Mesenchymal stem cell (in vitro differentiated cells and primary cell): ENCODE measurements at regions not wholly inside any gene's neighbourhood (a gene's known extent, or its start where the extent isn't known, plus 50 kb on each side); places are given as distances from the start of the nearest gene placed in this dataset.

ENCODE experiments used
- DNase-seq: peaks from one replicate; pipeline ENCODE4 v3.0.0-alpha.2; 2013
- H2AFZ ChIP-seq: one replicate; pipeline ENCODE4 v1.6.1; 2013; ENCODE audit warnings: low read depth, mild to moderate bottlenecking, control low read depth, inconsistent platforms, low read length, moderate library complexity
- H2AK5ac ChIP-seq: 2 replicates; pipeline ENCODE4 v1.6.1; 2013; ENCODE audit warnings: low read length, moderate library complexity, mild to moderate bottlenecking, inconsistent platforms; ENCODE audit not compliant: severe bottlenecking
- H2BK120ac ChIP-seq: one replicate; pipeline ENCODE4 v1.6.1; 2013; ENCODE audit warnings: low read depth, mild to moderate bottlenecking, inconsistent platforms, low read length, moderate library complexity
- H2BK12ac ChIP-seq, 2 experiments: one replicate each; pipeline ENCODE4 v1.6.1; 2013; ENCODE audit warnings: inconsistent platforms in 2 of 2, low read length in 2 of 2, mild to moderate bottlenecking in 2 of 2, moderate library complexity in 2 of 2, control low read depth in 1 of 2
- H2BK15ac ChIP-seq: one replicate; pipeline ENCODE4 v1.6.1; 2013; ENCODE audit warnings: mild to moderate bottlenecking, low read depth, inconsistent platforms; ENCODE audit not compliant: poor library complexity, severe bottlenecking
- H2BK5ac ChIP-seq: 2 replicates; pipeline ENCODE4 v1.6.1; 2013; ENCODE audit warnings: low read depth, mild to moderate bottlenecking, low read length, control low read depth, inconsistent platforms; ENCODE audit not compliant: poor library complexity, severe bottlenecking
- H3K14ac ChIP-seq, 2 experiments: one replicate each; pipeline ENCODE4 v1.6.1; 2013; ENCODE audit warnings: inconsistent platforms in 2 of 2, low read length in 2 of 2, control low read depth in 1 of 2, mild to moderate bottlenecking in 1 of 2, moderate library complexity in 1 of 2
- H3K18ac ChIP-seq, 2 experiments: one replicate each; pipeline ENCODE4 v1.6.1; 2013; ENCODE audit warnings: inconsistent platforms in 2 of 2, low read length in 2 of 2, control low read depth in 1 of 2, low read depth in 1 of 2, mild to moderate bottlenecking in 1 of 2
- H3K23ac ChIP-seq, 2 experiments: one replicate each; pipeline ENCODE4 v1.6.1; 2013; ENCODE audit warnings: inconsistent platforms in 2 of 2, low read length in 2 of 2, mild to moderate bottlenecking in 2 of 2, moderate library complexity in 2 of 2, control low read depth in 1 of 2
- H3K27ac ChIP-seq: 2 replicates; pipeline ENCODE4 v1.5.1; 2013; ENCODE audit warnings: mild to moderate bottlenecking, moderate library complexity, low read length, control low read depth, inconsistent platforms; ENCODE audit not compliant: poor library complexity, severe bottlenecking
- H3K27me3 ChIP-seq, 2 experiments: 2 replicates each; pipeline versions ENCODE4 v1.6.1 to v1.7.0; 2013; ENCODE audit warnings: low read length in 2 of 2, mild to moderate bottlenecking in 2 of 2, moderate library complexity in 2 of 2, control low read depth in 1 of 2, inconsistent platforms in 1 of 2; ENCODE audit not compliant: control insufficient read depth in 1 of 2, insufficient read depth in 1 of 2
- H3K36me3 ChIP-seq, 2 experiments: 2 replicates each; pipeline versions ENCODE4 v1.6.1 to v1.7.0; 2013; ENCODE audit warnings: low read length in 2 of 2, control low read depth in 1 of 2, inconsistent platforms in 1 of 2, low read depth in 1 of 2, mild to moderate bottlenecking in 1 of 2; ENCODE audit not compliant: insufficient read depth in 2 of 2, control insufficient read depth in 1 of 2
- H3K4ac ChIP-seq, 2 experiments: one replicate each; pipeline ENCODE4 v1.6.1; 2013; ENCODE audit warnings: inconsistent platforms in 2 of 2, low read length in 2 of 2, mild to moderate bottlenecking in 2 of 2, moderate library complexity in 2 of 2, control low read depth in 1 of 2, low read depth in 1 of 2
- H3K4me1 ChIP-seq: 2 replicates; pipeline ENCODE4 v1.6.1; 2013; ENCODE audit warnings: low read depth, low read length, control low read depth; ENCODE audit not compliant: control insufficient read depth, insufficient read depth
- H3K4me2 ChIP-seq: 2 replicates; pipeline ENCODE4 v1.6.1; 2013; ENCODE audit warnings: low read length, mild to moderate bottlenecking, inconsistent platforms; ENCODE audit not compliant: poor library complexity, severe bottlenecking
- H3K4me3 ChIP-seq, 2 experiments: 2 replicates each; pipeline versions ENCODE4 v1.5.1 to v1.7.0; 2013; ENCODE audit warnings: low read length in 2 of 2, mild to moderate bottlenecking in 2 of 2, control low read depth in 1 of 2, low read depth in 1 of 2; ENCODE audit not compliant: insufficient read depth in 1 of 2
- H3K79me1 ChIP-seq: replicated peaks from 2 replicates; pipeline ENCODE4 v1.6.1; 2013; ENCODE audit warnings: mild to moderate bottlenecking, control low read depth, low read length, inconsistent platforms; ENCODE audit not compliant: poor library complexity, severe bottlenecking
- H3K9ac ChIP-seq: 2 replicates; pipeline ENCODE4 v1.7.0; 2013; ENCODE audit warnings: mild to moderate bottlenecking, low read length, moderate library complexity
- H3K9me3 ChIP-seq: 2 replicates; pipeline ENCODE4 v1.7.0; 2013; ENCODE audit warnings: mild to moderate bottlenecking, low read length; ENCODE audit not compliant: control insufficient read depth
- H4K8ac ChIP-seq: one replicate; pipeline ENCODE4 v1.6.1; 2013; ENCODE audit warnings: inconsistent platforms, mild to moderate bottlenecking, low read length, moderate library complexity
- H4K91ac ChIP-seq: one replicate; pipeline ENCODE4 v1.6.1; 2013; ENCODE audit warnings: mild to moderate bottlenecking, low read length, inconsistent platforms
- WGBS: methylation state at CpG from one replicate; pipeline ENCODE4 v1.1.7; 2013; ENCODE audit warnings: mixed read lengths; 5-methylcytosine and 5-hydroxymethylcytosine counted together

DNA sequence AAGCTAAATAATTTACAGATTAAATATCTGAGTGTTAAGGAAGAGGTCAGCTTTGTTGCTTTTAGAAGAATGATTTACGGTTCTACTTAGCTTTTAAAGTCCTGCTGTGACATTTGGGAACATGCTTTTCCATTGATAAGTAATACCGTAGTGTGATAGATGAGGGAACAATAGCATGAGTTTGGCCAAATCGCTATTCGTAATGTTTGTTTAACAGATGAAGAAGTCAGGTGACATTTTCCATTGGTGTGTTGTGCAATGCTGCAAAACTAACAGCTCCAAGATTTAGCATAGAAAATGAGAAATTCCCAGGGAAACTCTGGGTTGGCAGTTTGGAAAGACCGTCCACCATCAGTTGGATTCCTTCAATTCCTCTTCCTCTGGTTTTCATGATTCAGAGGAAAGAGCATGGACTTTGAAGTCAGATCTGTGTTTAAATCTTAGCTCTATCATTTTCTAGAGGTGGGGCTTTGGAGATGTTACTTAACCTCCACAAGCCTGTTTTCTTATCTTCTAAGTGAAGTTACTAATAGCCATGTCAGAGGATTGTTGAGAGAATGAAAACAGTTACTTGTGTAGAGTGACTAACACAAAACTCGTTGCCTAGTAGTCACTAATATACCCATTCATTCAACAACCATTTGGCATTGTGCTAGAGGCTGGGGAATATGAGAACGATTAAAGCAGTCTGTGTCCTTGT is 140.4 kb upstream of the BMPER start:
- Histone ChIP-seq H3K27me3 (no peaks in the 10 kb centered on the region), H3K9me3 (no peaks in the 10 kb centered on the region), H3K4me1 (no peaks in the 10 kb centered on the region), H2AK5ac (no peak overlapping the region), H2BK5ac (no peak overlapping the region), H2BK15ac (no peak overlapping the region), H3K4me2 (no peak overlapping the region), H2BK12ac (no peak overlapping the region), H3K23ac (no peak overlapping the region), H2AFZ (no peak overlapping the region), H3K4ac (no peak overlapping the region), H4K8ac (no peak overlapping the region), H3K27ac (no peak overlapping the region), H3K9ac (peak overlapping the region; percentile 46), H3K36me3 (no peaks in the 10 kb centered on the region), H3K18ac (no peak overlapping the region), H3K4me3 (peak overlapping the region in 1 of 2 experiments; percentile 10), H3K79me1 (no peaks in the 10 kb centered on the region), H2BK120ac (no peak overlapping the region), H3K14ac (no peak overlapping the region), H4K91ac (no peak overlapping the region)
- WGBS, result 36% methylated on average over 4 of the region's 7 CpGs
- peak; percentile 75 for DNase-seq

DNA sequence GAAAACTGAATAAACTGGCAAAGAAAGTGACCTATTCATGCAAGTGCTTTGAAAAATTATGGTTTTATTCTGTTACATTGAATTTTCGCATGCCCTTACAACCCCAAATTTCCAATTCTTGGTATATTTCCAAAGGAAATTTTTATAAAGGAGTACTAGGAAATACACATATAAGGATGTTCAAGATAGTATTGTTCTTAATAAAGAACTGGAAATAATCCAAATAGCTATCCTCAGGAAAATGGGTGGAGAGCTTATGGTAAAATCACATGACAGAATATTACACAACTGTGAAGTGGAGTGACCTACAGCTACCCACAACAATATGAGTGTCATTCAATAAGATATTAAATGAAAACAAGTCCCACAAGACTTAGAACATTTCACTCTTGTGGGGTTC is 138.9 kb upstream of the BMPER start:
- no peaks in the 10 kb centered on the region for H3K9me3 ChIP-seq
- no peak overlapping the region for H2BK5ac ChIP-seq
- no peak overlapping the region for H3K23ac ChIP-seq
- no peak overlapping the region for H4K8ac ChIP-seq
- no peak overlapping the region for H3K27ac ChIP-seq
- H3K79me1 ChIP-seq, result no peaks in the 10 kb centered on the region
- H2AFZ ChIP-seq, result no peak overlapping the region
- H3K4me2 ChIP-seq, result no peak overlapping the region
- no peak for DNase-seq
- H3K4me3 ChIP-seq, result no peak overlapping the region
- H3K9ac ChIP-seq, result peak overlapping the region; percentile 64
- no peak overlapping the region for H2AK5ac ChIP-seq
- no peak overlapping the region for H3K14ac ChIP-seq
- H4K91ac ChIP-seq, result no peak overlapping the region
- no peak overlapping the region for H2BK12ac ChIP-seq
- no peaks in the 10 kb centered on the region for H3K36me3 ChIP-seq
- H3K27me3 ChIP-seq, result no peaks in the 10 kb centered on the region
- H2BK15ac ChIP-seq, result no peak overlapping the region
- H3K4ac ChIP-seq, result no peak overlapping the region
- no peaks in the 10 kb centered on the region for H3K4me1 ChIP-seq
- WGBS, result no CpG with 5 or more reads among the region's 1 CpG
- H2BK120ac ChIP-seq, result no peak overlapping the region
- H3K18ac ChIP-seq, result no peak overlapping the region

DNA sequence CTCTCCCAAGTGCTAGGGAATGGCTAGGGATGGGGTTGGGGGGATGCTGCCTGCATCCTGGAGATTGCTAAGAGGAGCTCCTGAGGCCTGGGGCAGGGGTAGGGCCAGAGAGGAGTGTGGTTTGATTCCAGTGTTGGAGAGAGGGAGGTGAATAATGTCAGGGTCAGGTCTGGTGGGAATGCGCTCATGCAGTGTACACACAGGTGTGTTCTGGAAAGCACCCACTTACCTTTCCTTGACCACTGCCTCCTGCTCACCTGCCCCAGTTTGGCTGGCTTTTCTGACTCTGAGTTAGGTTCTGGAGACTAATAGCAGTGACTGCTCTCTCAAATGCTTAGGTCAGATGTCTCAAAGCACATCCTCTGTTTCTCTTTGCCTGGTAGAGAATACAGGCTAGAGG is 135.4 kb upstream of the BMPER start:
- H4K91ac ChIP-seq, result peak overlapping the region; percentile 52
- H3K4me1 ChIP-seq, result no peaks in the 10 kb centered on the region
- no peak overlapping the region for H3K18ac ChIP-seq
- H3K79me1 ChIP-seq, result no peaks in the 10 kb centered on the region
- H2BK12ac ChIP-seq, result no peak overlapping the region
- H2AFZ ChIP-seq, result no peak overlapping the region
- no peaks in the 10 kb centered on the region for H3K36me3 ChIP-seq
- H3K27me3 ChIP-seq, result no peaks in the 10 kb centered on the region
- no peak for DNase-seq
- no peak overlapping the region for H3K4ac ChIP-seq
- no peak overlapping the region for H2AK5ac ChIP-seq
- no peak overlapping the region for H3K4me3 ChIP-seq
- H3K27ac ChIP-seq, result no peak overlapping the region
- no peaks in the 10 kb centered on the region for H3K9me3 ChIP-seq
- WGBS, result no CpG with 5 or more reads among the region's 1 CpG
- H3K9ac ChIP-seq, result peak overlapping the region; percentile 62
- peak overlapping the region in 1 of 2 experiments; percentile 28 for H3K23ac ChIP-seq
- H2BK15ac ChIP-seq, result no peak overlapping the region
- no peak overlapping the region for H4K8ac ChIP-seq
- H2BK120ac ChIP-seq, result no peak overlapping the region
- H2BK5ac ChIP-seq, result no peak overlapping the region
- peak overlapping the region in 1 of 2 experiments; percentile 22 for H3K14ac ChIP-seq
- no peak overlapping the region for H3K4me2 ChIP-seq

DNA sequence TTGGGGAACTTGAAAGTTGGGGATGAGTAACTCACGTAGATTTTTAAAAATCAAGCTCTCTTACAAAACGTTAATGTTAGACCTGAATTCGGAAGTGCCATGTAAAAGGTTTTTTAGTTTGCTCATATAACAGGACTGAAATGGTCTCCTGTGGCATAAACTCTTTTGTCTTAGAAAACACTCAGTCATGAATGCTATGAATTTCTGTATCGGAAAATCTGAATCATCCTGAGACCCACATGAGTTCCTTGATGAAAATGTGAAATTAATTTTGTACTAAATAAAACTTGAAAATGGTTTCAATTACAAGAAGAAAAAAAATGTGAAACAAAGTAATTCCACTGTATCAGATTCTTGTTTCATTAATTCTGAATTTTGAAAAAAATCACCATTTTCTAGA is 134.8 kb upstream of the BMPER start:
- Histone ChIP-seq H2BK12ac (no peak overlapping the region), H3K27ac (no peak overlapping the region), H3K18ac (no peak overlapping the region), H3K36me3 (no peaks in the 10 kb centered on the region), H2BK5ac (no peak overlapping the region), H2BK120ac (no peak overlapping the region), H3K27me3 (no peaks in the 10 kb centered on the region), H3K9me3 (no peaks in the 10 kb centered on the region), H3K4me3 (no peak overlapping the region), H3K9ac (peak overlapping the region; percentile 62), H4K91ac (no peak overlapping the region), H3K14ac (no peak overlapping the region), H3K79me1 (no peaks in the 10 kb centered on the region), H3K4me2 (no peak overlapping the region), H2AK5ac (no peak overlapping the region), H2AFZ (no peak overlapping the region), H3K23ac (no peak overlapping the region), H3K4ac (no peak overlapping the region), H2BK15ac (no peak overlapping the region), H4K8ac (no peak overlapping the region), H3K4me1 (no peaks in the 10 kb centered on the region)
- DNase-seq, result no peak
- 99% methylated on average over 3 of the region's 4 CpGs for WGBS
